Heart left ventricle (tissue), 13 donors: ENCODE measurements at regions not wholly inside any gene's neighbourhood (a gene's known extent, or its start where the extent isn't known, plus 50 kb on each side); places are given as distances from the start of the nearest gene placed in this dataset.

ENCODE experiments used
- POLR2A ChIP-seq, 2 donors: fragments of 450-650 bp; IDR thresholded peaks; one replicate each; pipeline ENCODE4 v1.6.1; 2017; ENCODE audit warnings: antibody characterized with exemption in 2 of 2, mild to moderate bottlenecking in 2 of 2, moderate library complexity in 2 of 2
- TF ChIP-seq, protein P1 (sequence below), 12 donors: fragments of 200-600 bp; sonication (generic) in 4 of 12; IDR thresholded peaks; one replicate each; pipeline versions ENCODE4 v1.5.0 to v1.8.0; 2018 to 2022; ENCODE audit warnings: antibody characterized with exemption in 12 of 12, mild to moderate bottlenecking in 5 of 12
- donor health status: ischemic (EF 13 %, LVEDD 7.1; RV severe dilation, severe dysfunction).
- donor health status: DM: no; HTN: yes; CAD: no.
- donor health status: DM: no; HTN: no; CAD: no.
- donor health status: ischemic (EF 25% LVEDD 6.9; RV normal size, moderate dysfunction).
- donor health status: ischemic (EF 25% LVEDD 5.7; RV mildly dilated, moderate dysfunction).
- donor health status: ischemic (EF 35%, LVEDD 5.7; RV mildly dilated, moderate dysfunction).
- donor health status: nonischemic (EF 11% LVEDD 7.7; RV severe dilation, severe dysfunction).
- donor health status: DM: yes; HTN: yes; CAD: no.
- donor health status: PGD.
- donor health status: ischemic (EF 29% LVEDD 5.4; RV normal size, mild dysfunction).
- donor health status: nonischemic (EF 23%, LVEDD 6.1; RV moderate dilation, normal function).

DNA sequence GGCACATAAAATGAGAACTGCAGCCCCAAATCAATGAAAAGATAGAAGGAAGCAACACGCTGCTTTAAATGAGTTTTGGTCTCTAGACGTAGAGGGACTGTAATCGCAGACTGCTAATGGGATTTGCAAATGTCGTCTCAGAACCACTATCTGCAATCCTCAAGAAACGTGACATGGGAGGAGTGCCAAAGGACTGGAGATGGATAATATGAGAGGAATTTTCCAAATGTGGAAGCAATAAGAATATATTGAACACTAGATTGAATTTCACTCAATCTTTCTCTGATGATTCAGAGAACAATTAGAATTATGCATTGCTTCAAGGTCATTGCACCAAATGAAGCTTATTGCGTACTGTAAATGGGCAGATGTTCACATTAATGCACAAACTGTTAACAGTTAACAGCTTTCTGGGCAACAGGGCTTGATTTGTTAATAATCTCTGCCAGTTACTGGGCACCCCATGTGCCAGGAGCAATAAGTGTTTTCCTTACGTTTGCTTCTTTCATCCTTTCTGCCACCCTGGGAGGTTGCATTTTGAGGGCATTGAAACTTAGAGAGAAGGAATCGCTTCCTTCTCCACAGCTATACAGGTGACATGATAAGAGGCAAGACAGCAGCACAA lies 62.8 kb upstream of the WASF3 start:
- TF ChIP-seq, protein P1, sequence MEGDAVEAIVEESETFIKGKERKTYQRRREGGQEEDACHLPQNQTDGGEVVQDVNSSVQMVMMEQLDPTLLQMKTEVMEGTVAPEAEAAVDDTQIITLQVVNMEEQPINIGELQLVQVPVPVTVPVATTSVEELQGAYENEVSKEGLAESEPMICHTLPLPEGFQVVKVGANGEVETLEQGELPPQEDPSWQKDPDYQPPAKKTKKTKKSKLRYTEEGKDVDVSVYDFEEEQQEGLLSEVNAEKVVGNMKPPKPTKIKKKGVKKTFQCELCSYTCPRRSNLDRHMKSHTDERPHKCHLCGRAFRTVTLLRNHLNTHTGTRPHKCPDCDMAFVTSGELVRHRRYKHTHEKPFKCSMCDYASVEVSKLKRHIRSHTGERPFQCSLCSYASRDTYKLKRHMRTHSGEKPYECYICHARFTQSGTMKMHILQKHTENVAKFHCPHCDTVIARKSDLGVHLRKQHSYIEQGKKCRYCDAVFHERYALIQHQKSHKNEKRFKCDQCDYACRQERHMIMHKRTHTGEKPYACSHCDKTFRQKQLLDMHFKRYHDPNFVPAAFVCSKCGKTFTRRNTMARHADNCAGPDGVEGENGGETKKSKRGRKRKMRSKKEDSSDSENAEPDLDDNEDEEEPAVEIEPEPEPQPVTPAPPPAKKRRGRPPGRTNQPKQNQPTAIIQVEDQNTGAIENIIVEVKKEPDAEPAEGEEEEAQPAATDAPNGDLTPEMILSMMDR (IDR thresholded peaks at IDR 0.05), result no peak
- no peak for TF ChIP-seq POLR2A (IDR thresholded peaks at IDR 0.05)
